Tibial nerve (tissue), 4 donors: ENCODE measurements at regions not wholly inside any gene's neighbourhood (a gene's known extent, or its start where the extent isn't known, plus 50 kb on each side); places are given as distances from the start of the nearest gene placed in this dataset.

Source experiments
- DNase-seq, 2 donors: peaks; one replicate each; pipeline ENCODE4 v3.0.0-alpha.2; 2019; ENCODE audit warnings: low spot score in 2 of 2
- H3K27ac ChIP-seq, 4 donors: fragments of 200-600 bp; sonication (generic) in 3 of 4; one replicate each; pipeline ENCODE4 v1.5.1; 2017 to 2019; ENCODE audit warnings: mild to moderate bottlenecking in 1 of 4
- H3K27me3 ChIP-seq, 2 donors: fragments of 200-600 bp; sonication (generic) in 1 of 2; one replicate each; pipeline versions ENCODE4 v1.5.1 to v1.6.0; 2017 to 2019
- H3K36me3 ChIP-seq, 3 donors: fragments of 200-600 bp; sonication (generic); one replicate each; pipeline ENCODE4 v1.5.1; 2018 to 2019
- H3K4me1 ChIP-seq, 4 donors: fragments of 200-600 bp; sonication (generic) in 3 of 4; one replicate each; pipeline ENCODE4 v1.5.1; 2017 to 2019
- H3K4me3 ChIP-seq, 4 donors: fragments of 200-600 bp; sonication (generic) in 3 of 4; one replicate each; pipeline ENCODE4 v1.5.1; 2017 to 2019; ENCODE audit warnings: mild to moderate bottlenecking in 1 of 4, moderate library complexity in 1 of 4
- H3K9me3 ChIP-seq, 4 donors: fragments of 200-600 bp; sonication (generic) in 3 of 4; one replicate each; pipeline ENCODE4 v1.5.1; 2017 to 2019
- CTCF ChIP-seq, 5 experiments: fragments of 200-600 bp in 3 of 5; fragments of 450-650 bp in 2 of 5; sonication (generic) in 3 of 5; IDR thresholded peaks; one replicate each; pipeline ENCODE4 v1.5.1; 2016 to 2019; ENCODE audit warnings: antibody characterized with exemption in 5 of 5, mild to moderate bottlenecking in 3 of 5, moderate library complexity in 2 of 5
- EP300 ChIP-seq, 2 donors: sonication (generic); formaldehyde crosslinking; IDR thresholded peaks; one replicate each; pipeline ENCODE4 v1.6.1; 2017; ENCODE audit warnings: antibody characterized with exemption in 2 of 2, mild to moderate bottlenecking in 1 of 2
- POLR2A ChIP-seq, 2 donors: fragments of 450-650 bp; IDR thresholded peaks; one replicate each; pipeline ENCODE4 v1.6.1; 2017; ENCODE audit warnings: antibody characterized with exemption in 2 of 2, mild to moderate bottlenecking in 2 of 2, moderate library complexity in 2 of 2
- WGBS, 2 donors: methylation state at CpG; one replicate each; pipeline ENCODE4 v1.1.5; 2018; 5-methylcytosine and 5-hydroxymethylcytosine counted together

GRCh38 chr15:29458361-29458760 lies 188.7 kb upstream of the NSMCE3 start:
- H3K36me3 ChIP-seq, result no peaks in the 10 kb centered on the region
- no peak overlapping the region for H3K27ac ChIP-seq
- DNase-seq, result no peak
- TF ChIP-seq POLR2A (IDR thresholded peaks at IDR 0.05), result no peak
- no peak for TF ChIP-seq EP300 (IDR thresholded peaks at IDR 0.05)
- TF ChIP-seq CTCF (IDR thresholded peaks at IDR 0.05), result no peak
- 73 to 79% methylated on average over 7 of the region's 7 CpGs for WGBS, 2 donors
- no peaks in the 10 kb centered on the region for H3K27me3 ChIP-seq
- H3K4me1 ChIP-seq, result peaks cover 0 to 1% (median 0%) of the 10 kb centered on the region in 4 donors
- H3K4me3 ChIP-seq, result no peak overlapping the region
- H3K9me3 ChIP-seq, result no peaks in the 10 kb centered on the region

GRCh38 chr15:29457729-29458128 lies 188.1 kb upstream of the NSMCE3 start:
- Histone ChIP-seq H3K27me3 (no peaks in the 10 kb centered on the region), H3K27ac (no peak overlapping the region), H3K4me3 (no peak overlapping the region), H3K9me3 (no peaks in the 10 kb centered on the region), H3K4me1 (peaks cover 0 to 6% (median 2%) of the 10 kb centered on the region in 4 donors), H3K36me3 (no peaks in the 10 kb centered on the region)
- DNase-seq, result no peak
- 91 to 94% methylated on average over 6 of the region's 6 CpGs for WGBS, 2 donors
- TF ChIP-seq CTCF (IDR thresholded peaks at IDR 0.05) (no peak), EP300 (IDR thresholded peaks at IDR 0.05) (no peak), POLR2A (IDR thresholded peaks at IDR 0.05) (no peak)

GRCh38 chr15:29456964-29457363 lies 187.3 kb upstream of the NSMCE3 start:
- H3K36me3 ChIP-seq, result no peaks in the 10 kb centered on the region
- DNase-seq, result no peak
- H3K4me3 ChIP-seq, result no peak overlapping the region
- no peak overlapping the region for H3K27ac ChIP-seq
- no peaks in the 10 kb centered on the region for H3K9me3 ChIP-seq
- no peaks in the 10 kb centered on the region for H3K27me3 ChIP-seq
- H3K4me1 ChIP-seq, result peaks cover 0 to 7% (median 3%) of the 10 kb centered on the region in 4 donors
- TF ChIP-seq EP300 (IDR thresholded peaks at IDR 0.05), result no peak
- no peak for TF ChIP-seq CTCF (IDR thresholded peaks at IDR 0.05)
- TF ChIP-seq POLR2A (IDR thresholded peaks at IDR 0.05), result no peak
- WGBS, 2 donors, result 64 to 69% methylated on average over 8 of the region's 8 CpGs

- Histone ChIP-seq H3K4me1 (peaks cover 0 to 7% (median 3%) of the 10 kb centered on the region in 4 donors), H3K27ac (no peak overlapping the region), H3K9me3 (no peaks in the 10 kb centered on the region), H3K4me3 (no peak overlapping the region), H3K27me3 (no peaks in the 10 kb centered on the region), H3K36me3 (no peaks in the 10 kb centered on the region)
- no peak for DNase-seq
- no peak for TF ChIP-seq EP300 (IDR thresholded peaks at IDR 0.05)
- no peak for TF ChIP-seq POLR2A (IDR thresholded peaks at IDR 0.05)
- no peak for TF ChIP-seq CTCF (IDR thresholded peaks at IDR 0.05)
- 83 to 84% methylated on average over 4 of the region's 4 CpGs for WGBS, 2 donors
Observed at GRCh38 chr15:29456255-29456654, 186.6 kb upstream of the NSMCE3 start.

GRCh38 chr15:29455530-29455929 lies 185.9 kb upstream of the NSMCE3 start:
- no peaks in the 10 kb centered on the region for H3K27me3 ChIP-seq
- no peaks in the 10 kb centered on the region for H3K36me3 ChIP-seq
- H3K4me1 ChIP-seq, result peaks cover 0 to 7% (median 3%) of the 10 kb centered on the region in 4 donors
- 88 to 92% methylated on average over 4 of the region's 4 CpGs for WGBS, 2 donors
- no peaks in the 10 kb centered on the region for H3K9me3 ChIP-seq
- H3K4me3 ChIP-seq, result no peak overlapping the region
- no peak overlapping the region for H3K27ac ChIP-seq
- TF ChIP-seq EP300 (IDR thresholded peaks at IDR 0.05), result no peak
- no peak for TF ChIP-seq POLR2A (IDR thresholded peaks at IDR 0.05)
- TF ChIP-seq CTCF (IDR thresholded peaks at IDR 0.05), result no peak
- DNase-seq, result no peak
